PFSK-1 (cell line): ENCODE measurements at regions not wholly inside any gene's neighbourhood (a gene's known extent, or its start where the extent isn't known, plus 50 kb on each side); places are given as distances from the start of the nearest gene placed in this dataset.

Experiments used
- FOXP2 ChIP-seq: optimal IDR thresholded peaks from 2 replicates; pipeline ENCODE3; 2011; ENCODE audit warnings: borderline replicate concordance, control low read depth, inconsistent platforms; ENCODE audit not compliant: insufficient read depth; ENCODE audit errors: extremely low read length, extremely low read depth
- POLR2AphosphoS5 ChIP-seq: IDR thresholded peaks from 2 replicates; pipeline ENCODE4 v1.6.1; 2012; ENCODE audit warnings: low read depth, mild to moderate bottlenecking, control low read depth, low read length, moderate library complexity
- REST ChIP-seq, 2 experiments: IDR thresholded peaks; 2 replicates each; pipeline versions ENCODE4 v1.6.1 to v1.8.0; 2011 to 2012; ENCODE audit warnings: low read depth in 2 of 2, low read length in 2 of 2, control low read depth in 1 of 2, inconsistent platforms in 1 of 2, mild to moderate bottlenecking in 1 of 2, moderate library complexity in 1 of 2; ENCODE audit not compliant: insufficient read depth in 1 of 2
- SIN3A ChIP-seq: IDR thresholded peaks from 2 replicates; pipeline ENCODE4 v1.6.1; 2012; ENCODE audit warnings: mild to moderate bottlenecking, low read length, moderate library complexity, borderline replicate concordance; ENCODE audit not compliant: insufficient read depth
- TAF1 ChIP-seq: IDR thresholded peaks from 2 replicates; pipeline ENCODE4 v1.6.1; 2012; ENCODE audit warnings: low read length, control low read depth, borderline replicate concordance; ENCODE audit not compliant: insufficient read depth

GRCh38 chr13:63690672-63691071 lies 2275.0 kb upstream of the PCDH20 start:
- TF ChIP-seq SIN3A = no peak

- no peak for TF ChIP-seq SIN3A
- TF ChIP-seq POLR2AphosphoS5 = no peak
- TF ChIP-seq REST (IDR thresholded peaks at IDR 0.05; ENCODE audit: insufficient read depth in 1 of 2, low read depth in 2 of 2, low read length in 2 of 2) = no peak
- TF ChIP-seq FOXP2 = no peak
These were observed 2269.2 kb upstream of the PCDH20 start for GRCh38 chr13:63684822-63685221.

- TF ChIP-seq FOXP2 (no peak), TAF1 (no peak), POLR2AphosphoS5 (no peak), REST (IDR thresholded peaks at IDR 0.05; ENCODE audit: insufficient read depth in 1 of 2, low read depth in 2 of 2, low read length in 2 of 2) (no peak), SIN3A (no peak)
These were observed 2265.1 kb upstream of the PCDH20 start for GRCh38 chr13:63680704-63681103.

- TF ChIP-seq REST (IDR thresholded peaks at IDR 0.05; ENCODE audit: insufficient read depth in 1 of 2, low read depth in 2 of 2, low read length in 2 of 2) (no peak), TAF1 (no peak), POLR2AphosphoS5 (no peak), FOXP2 (no peak), SIN3A (no peak)
These were observed 2255.6 kb upstream of the PCDH20 start for GRCh38 chr13:63671296-63671695.

- TF ChIP-seq TAF1 (no peak), REST (IDR thresholded peaks at IDR 0.05; ENCODE audit: insufficient read depth in 1 of 2, low read depth in 2 of 2, low read length in 2 of 2) (no peak), FOXP2 (no peak), POLR2AphosphoS5 (no peak), SIN3A (no peak)
These were observed 2235.7 kb upstream of the PCDH20 start for GRCh38 chr13:63651394-63651793.
